ENCODE measurements at regions not wholly inside any gene's neighbourhood (a gene's known extent, or its start where the extent isn't known, plus 50 kb on each side); places are given as distances from the start of the nearest gene placed in this dataset.

- Histone ChIP-seq H3K27ac (ENCODE audit: low read depth in 1 of 2, low read length in 2 of 2) (no peak overlapping the region), H3K27me3 (ENCODE audit: control insufficient read depth in 1 of 2, insufficient read depth in 2 of 2, low read length in 2 of 2) (no peaks in the 10 kb centered on the region), H3K4me3 (ENCODE audit: low read length) (no peak overlapping the region), H3K9me3 (ENCODE audit: control insufficient read depth in 1 of 2, insufficient read depth in 1 of 2, low read length in 2 of 2) (peaks cover 0 to 3% of the 10 kb centered on the region in 2 experiments), H3K4me1 (ENCODE audit: insufficient read depth, low read length) (no peaks in the 10 kb centered on the region), H3K36me3 (ENCODE audit: insufficient read depth, low read length) (no peaks in the 10 kb centered on the region)
- ATAC-seq (ENCODE audit: poor library complexity) (no peak), DNase-seq (no peak)
- Mint-ChIP-seq H3K4me3 (no peak overlapping the region), H3K27ac (no peak overlapping the region), H3K27me3 (no peaks in the 10 kb centered on the region), H3K36me3 (ENCODE audit: low read depth) (no peaks in the 10 kb centered on the region), H3K4me1 (ENCODE audit: low read depth) (no peaks in the 10 kb centered on the region), H3K9me3 (peaks cover 5% of the 10 kb centered on the region)
- CTCF ChIA-PET = no interaction called here
- intact Hi-C loops (cut with DNase I, micrococcal nuclease) = no loop called here
- POLR2A ChIA-PET = no interaction called here
- TF ChIP-seq, protein P1, sequence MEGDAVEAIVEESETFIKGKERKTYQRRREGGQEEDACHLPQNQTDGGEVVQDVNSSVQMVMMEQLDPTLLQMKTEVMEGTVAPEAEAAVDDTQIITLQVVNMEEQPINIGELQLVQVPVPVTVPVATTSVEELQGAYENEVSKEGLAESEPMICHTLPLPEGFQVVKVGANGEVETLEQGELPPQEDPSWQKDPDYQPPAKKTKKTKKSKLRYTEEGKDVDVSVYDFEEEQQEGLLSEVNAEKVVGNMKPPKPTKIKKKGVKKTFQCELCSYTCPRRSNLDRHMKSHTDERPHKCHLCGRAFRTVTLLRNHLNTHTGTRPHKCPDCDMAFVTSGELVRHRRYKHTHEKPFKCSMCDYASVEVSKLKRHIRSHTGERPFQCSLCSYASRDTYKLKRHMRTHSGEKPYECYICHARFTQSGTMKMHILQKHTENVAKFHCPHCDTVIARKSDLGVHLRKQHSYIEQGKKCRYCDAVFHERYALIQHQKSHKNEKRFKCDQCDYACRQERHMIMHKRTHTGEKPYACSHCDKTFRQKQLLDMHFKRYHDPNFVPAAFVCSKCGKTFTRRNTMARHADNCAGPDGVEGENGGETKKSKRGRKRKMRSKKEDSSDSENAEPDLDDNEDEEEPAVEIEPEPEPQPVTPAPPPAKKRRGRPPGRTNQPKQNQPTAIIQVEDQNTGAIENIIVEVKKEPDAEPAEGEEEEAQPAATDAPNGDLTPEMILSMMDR (IDR thresholded peaks at IDR 0.05) = no peak
These were observed 648.8 kb downstream of the PLA2G4A start for GRCh38 chr1:187477535-187477934.

DNA sequence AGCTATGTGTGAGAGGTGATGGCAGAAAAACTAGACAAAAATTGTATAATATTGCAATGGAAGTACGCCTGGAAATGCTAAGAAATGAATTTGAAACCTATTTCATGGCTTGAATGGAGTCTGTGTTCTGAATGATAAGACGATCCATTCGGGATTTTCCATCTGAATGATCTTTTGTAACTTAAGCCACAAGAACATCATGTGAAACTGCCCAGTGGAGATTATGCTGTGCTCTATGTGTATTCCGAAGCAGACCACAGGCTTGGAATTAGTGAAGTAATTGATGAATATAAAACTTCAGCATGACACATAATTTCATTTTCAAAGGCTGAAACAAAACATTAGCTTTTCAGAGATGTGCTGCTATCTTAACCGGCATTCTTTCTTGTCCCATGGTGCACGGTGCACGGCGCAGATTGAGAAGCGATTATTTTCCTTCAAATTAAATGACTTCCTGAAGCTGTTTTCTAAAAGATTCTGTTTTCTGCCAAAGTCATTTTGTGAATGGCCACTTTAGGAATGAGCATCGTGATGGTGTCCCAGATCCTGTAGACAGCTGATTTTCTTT, 652.9 kb downstream of the PLA2G4A start:
- no peak overlapping the region for H3K27ac Mint-ChIP-seq
- TF ChIP-seq, protein P1 (IDR thresholded peaks at IDR 0.05) = no peak
- ChIA-PET POLR2A (no interaction called here), CTCF (no interaction called here)
- H3K27me3 Mint-ChIP-seq = no peaks in the 10 kb centered on the region
- no peak for DNase-seq
- H3K4me1 ChIP-seq (ENCODE audit: insufficient read depth, low read length) = no peaks in the 10 kb centered on the region
- H3K4me3 ChIP-seq (ENCODE audit: low read length) = no peak overlapping the region
- intact Hi-C loops (cut with DNase I, micrococcal nuclease) = no loop called here
- no peak for ATAC-seq (ENCODE audit: poor library complexity)
- no peaks in the 10 kb centered on the region for H3K27me3 ChIP-seq (ENCODE audit: control insufficient read depth in 1 of 2, insufficient read depth in 2 of 2, low read length in 2 of 2)
- H3K9me3 ChIP-seq (ENCODE audit: control insufficient read depth in 1 of 2, insufficient read depth in 1 of 2, low read length in 2 of 2) = peaks cover 0 to 3% of the 10 kb centered on the region in 2 experiments
- no peaks in the 10 kb centered on the region for H3K36me3 ChIP-seq (ENCODE audit: insufficient read depth, low read length)
- no peaks in the 10 kb centered on the region for H3K4me1 Mint-ChIP-seq (ENCODE audit: low read depth)
- H3K4me3 Mint-ChIP-seq = no peak overlapping the region
- H3K27ac ChIP-seq (ENCODE audit: low read depth in 1 of 2, low read length in 2 of 2) = no peak overlapping the region
- peaks cover 5% of the 10 kb centered on the region for H3K9me3 Mint-ChIP-seq
- H3K36me3 Mint-ChIP-seq (ENCODE audit: low read depth) = no peaks in the 10 kb centered on the region

GRCh38 chr1:187490266-187490665, 661.5 kb downstream of the PLA2G4A start:
- no peak overlapping the region for H3K27ac ChIP-seq (ENCODE audit: low read depth in 1 of 2, low read length in 2 of 2)
- DNase-seq (no peak), ATAC-seq (ENCODE audit: poor library complexity) (no peak)
- ChIA-PET POLR2A (no interaction called here), CTCF (no interaction called here)
- H3K4me3 ChIP-seq (ENCODE audit: low read length) = no peak overlapping the region
- no peaks in the 10 kb centered on the region for H3K36me3 ChIP-seq (ENCODE audit: insufficient read depth, low read length)
- Mint-ChIP-seq H3K4me1 (ENCODE audit: low read depth) (no peaks in the 10 kb centered on the region), H3K36me3 (ENCODE audit: low read depth) (no peaks in the 10 kb centered on the region), H3K9me3 (no peaks in the 10 kb centered on the region), H3K27ac (no peak overlapping the region), H3K4me3 (no peak overlapping the region), H3K27me3 (no peaks in the 10 kb centered on the region)
- H3K9me3 ChIP-seq (ENCODE audit: control insufficient read depth in 1 of 2, insufficient read depth in 1 of 2, low read length in 2 of 2) = peaks cover 0 to 3% of the 10 kb centered on the region in 2 experiments
- no peaks in the 10 kb centered on the region for H3K27me3 ChIP-seq (ENCODE audit: control insufficient read depth in 1 of 2, insufficient read depth in 2 of 2, low read length in 2 of 2)
- intact Hi-C loops (cut with DNase I, micrococcal nuclease) = no loop called here
- H3K4me1 ChIP-seq (ENCODE audit: insufficient read depth, low read length) = no peaks in the 10 kb centered on the region
- TF ChIP-seq, protein P1 (IDR thresholded peaks at IDR 0.05) = no peak
